IPS-18a (cell line): ENCODE measurements at regions not wholly inside any gene's neighbourhood (a gene's known extent, or its start where the extent isn't known, plus 50 kb on each side); places are given as distances from the start of the nearest gene placed in this dataset.

Experiments
- H3K27ac ChIP-seq: one replicate; pipeline ENCODE4 v1.5.1; 2013; ENCODE audit warnings: low read length
- H3K27me3 ChIP-seq: one replicate; pipeline ENCODE4 v1.6.1; 2013; ENCODE audit warnings: mild to moderate bottlenecking, low read length; ENCODE audit not compliant: control insufficient read depth, insufficient read depth
- H3K36me3 ChIP-seq: one replicate; pipeline ENCODE4 v1.6.1; 2013; ENCODE audit warnings: low read depth, low read length; ENCODE audit not compliant: control insufficient read depth
- H3K4me1 ChIP-seq: one replicate; pipeline ENCODE4 v1.6.1; 2013; ENCODE audit warnings: low read depth, low read length; ENCODE audit not compliant: control insufficient read depth
- H3K4me3 ChIP-seq: one replicate; pipeline ENCODE4 v1.5.1; 2013; ENCODE audit warnings: low read length
- H3K9ac ChIP-seq: one replicate; pipeline ENCODE4 v1.6.1; 2013; ENCODE audit warnings: mild to moderate bottlenecking, low read length, moderate library complexity
- H3K9me3 ChIP-seq: one replicate; pipeline ENCODE4 v1.6.1; 2013; ENCODE audit warnings: low read depth, low read length; ENCODE audit not compliant: control insufficient read depth

DNA sequence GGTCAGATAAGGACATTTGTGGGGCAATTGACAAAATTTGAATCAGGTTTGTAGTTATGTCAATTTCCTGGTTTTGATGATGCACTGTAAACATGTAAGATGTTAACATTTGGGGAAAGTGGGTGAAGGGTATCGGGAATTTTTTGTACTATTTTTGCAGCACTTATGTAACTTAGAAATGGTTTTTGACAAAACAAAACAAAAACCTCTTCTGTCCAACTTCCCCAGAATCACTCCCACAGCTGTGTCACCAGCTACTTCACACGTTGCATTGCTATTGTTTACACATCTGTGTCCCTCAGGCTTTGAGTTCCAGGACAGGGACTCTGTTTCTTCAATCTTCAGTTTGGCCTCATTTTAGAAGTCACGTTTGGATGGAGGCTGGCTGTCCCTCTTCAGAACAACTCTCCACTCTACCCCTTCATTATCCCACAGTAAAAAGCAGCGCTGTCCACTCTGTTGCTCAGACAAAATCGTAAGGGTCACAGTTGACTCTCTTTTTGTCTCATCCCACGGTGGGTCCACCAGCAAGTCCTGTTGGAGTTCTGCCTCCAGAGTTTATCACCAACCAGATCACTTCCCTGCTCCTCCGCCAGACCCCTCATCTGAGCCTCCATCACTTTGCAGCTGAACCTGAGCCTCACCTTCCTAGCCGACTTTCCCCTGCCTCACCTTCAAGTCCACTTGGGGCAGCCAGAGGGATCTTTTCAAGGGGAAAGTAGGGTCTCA is 63.2 kb downstream of the NENF start:
- Histone ChIP-seq H3K4me3 (no peak overlapping the region), H3K36me3 (no peaks in the 10 kb centered on the region), H3K27ac (no peak overlapping the region), H3K27me3 (no peaks in the 10 kb centered on the region), H3K9me3 (no peaks in the 10 kb centered on the region), H3K4me1 (no peaks in the 10 kb centered on the region), H3K9ac (no peak overlapping the region)

DNA sequence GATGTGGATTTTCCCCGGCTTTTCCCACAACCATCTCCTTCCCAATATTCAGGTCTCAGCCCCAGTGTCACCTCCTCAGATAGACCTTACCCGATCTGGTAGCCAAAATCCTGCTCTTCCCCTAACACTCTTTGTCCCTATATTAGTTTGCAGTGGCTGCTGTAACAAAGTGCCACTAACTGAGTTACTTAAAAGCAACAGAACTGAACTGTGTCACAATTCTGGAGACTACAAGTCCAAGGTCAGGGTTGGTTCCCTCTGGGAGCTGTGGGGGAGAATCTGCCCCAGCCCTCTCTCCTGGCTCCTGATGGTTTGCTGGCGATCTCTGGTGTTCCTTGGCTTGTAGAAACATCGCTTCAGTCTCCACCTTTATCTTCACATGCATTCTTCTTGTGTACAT is 64.0 kb downstream of the NENF start:
- Histone ChIP-seq H3K9ac (no peak overlapping the region), H3K27ac (no peak overlapping the region), H3K4me3 (no peak overlapping the region), H3K27me3 (no peaks in the 10 kb centered on the region), H3K9me3 (no peaks in the 10 kb centered on the region), H3K36me3 (no peaks in the 10 kb centered on the region), H3K4me1 (no peaks in the 10 kb centered on the region)

DNA sequence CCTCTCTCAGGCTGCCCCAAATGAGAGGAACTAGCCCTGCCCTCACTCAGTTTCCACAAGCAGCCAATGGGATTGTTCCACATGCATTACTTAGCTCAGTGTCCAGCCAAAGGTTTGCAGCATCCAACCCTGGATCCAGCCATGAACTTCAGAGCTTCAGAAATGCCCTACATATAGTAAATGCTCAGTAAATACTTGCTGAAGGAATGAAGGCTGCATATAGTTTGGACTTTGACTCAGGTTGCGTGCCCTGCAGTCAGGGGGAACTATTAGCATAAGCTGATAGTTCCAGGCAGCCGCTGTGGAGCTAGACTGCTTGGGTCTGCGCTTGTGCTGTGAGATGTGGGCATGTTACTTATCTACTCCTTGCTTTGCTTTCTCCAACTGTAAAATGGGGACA is 64.8 kb downstream of the NENF start:
- Histone ChIP-seq H3K36me3 (no peaks in the 10 kb centered on the region), H3K9me3 (no peaks in the 10 kb centered on the region), H3K4me3 (no peak overlapping the region), H3K27me3 (no peaks in the 10 kb centered on the region), H3K4me1 (no peaks in the 10 kb centered on the region), H3K27ac (no peak overlapping the region), H3K9ac (no peak overlapping the region)

DNA sequence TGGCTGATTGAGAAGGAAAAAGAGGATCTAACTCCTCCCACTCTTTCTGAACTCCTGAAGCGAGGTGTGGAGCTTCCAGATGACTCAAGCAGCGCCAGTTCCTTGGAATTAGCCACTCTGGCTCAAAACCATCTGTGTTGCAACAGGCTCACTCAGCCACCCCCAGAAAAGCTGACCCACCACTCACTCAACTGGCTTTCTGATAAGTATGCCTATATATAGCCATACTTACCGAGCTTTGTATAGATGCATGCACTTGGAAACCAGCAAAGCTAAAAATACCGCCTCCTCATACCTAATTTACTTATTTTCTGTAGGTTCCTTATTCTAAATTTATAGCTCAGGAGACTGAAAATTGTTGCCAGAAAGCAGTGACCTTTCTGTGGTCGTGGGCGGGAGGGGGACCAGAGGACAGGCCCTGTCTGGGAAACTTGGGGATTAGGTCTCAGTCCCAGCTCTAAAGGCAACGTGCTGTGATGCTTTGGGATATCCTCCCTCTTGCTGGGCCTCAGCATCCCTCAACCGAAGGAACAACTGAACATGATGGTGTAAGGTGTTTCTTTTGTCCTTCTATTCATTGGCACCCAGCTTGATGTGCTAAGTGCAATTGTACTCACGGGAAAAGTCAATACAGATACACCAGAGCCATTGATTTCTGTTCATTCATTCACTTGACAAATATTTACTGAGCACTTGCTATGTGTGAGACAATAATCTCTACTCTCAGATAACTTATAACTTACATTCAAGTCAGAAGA is 65.7 kb downstream of the NENF start:
- H3K9ac ChIP-seq: no peak overlapping the region
- H3K4me1 ChIP-seq: no peaks in the 10 kb centered on the region
- H3K27me3 ChIP-seq: no peaks in the 10 kb centered on the region

DNA sequence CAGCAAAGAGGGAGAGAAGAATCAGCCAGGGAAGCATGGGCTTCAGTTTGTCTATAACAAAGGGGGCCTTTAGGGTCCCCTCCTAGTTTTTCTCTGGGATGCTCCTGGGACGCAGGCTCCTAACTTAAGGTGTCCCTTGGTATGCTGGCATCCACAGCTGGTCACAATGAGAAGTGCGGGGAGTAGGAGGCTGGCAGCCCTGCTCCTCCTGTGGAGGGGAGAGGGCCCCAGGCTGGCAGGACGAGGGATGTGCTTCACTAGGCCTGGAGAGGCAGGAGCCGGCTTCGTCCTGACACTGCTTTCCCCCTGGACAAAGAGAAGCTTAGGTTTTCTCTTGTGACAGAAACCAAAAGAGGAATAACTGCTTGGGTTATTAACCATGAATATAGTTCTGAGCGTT is 67.6 kb downstream of the NENF start:
- Histone ChIP-seq H3K4me1 (no peaks in the 10 kb centered on the region), H3K4me3 (no peak overlapping the region), H3K36me3 (no peaks in the 10 kb centered on the region), H3K27ac (no peak overlapping the region), H3K27me3 (no peaks in the 10 kb centered on the region), H3K9ac (no peak overlapping the region), H3K9me3 (no peaks in the 10 kb centered on the region)

More for the DNA sequence above, 65.7 kb downstream of the NENF start:
- no peak overlapping the region for H3K27ac ChIP-seq
- H3K9me3 ChIP-seq: no peaks in the 10 kb centered on the region
- H3K4me3 ChIP-seq: no peak overlapping the region
- H3K36me3 ChIP-seq: no peaks in the 10 kb centered on the region

DNA sequence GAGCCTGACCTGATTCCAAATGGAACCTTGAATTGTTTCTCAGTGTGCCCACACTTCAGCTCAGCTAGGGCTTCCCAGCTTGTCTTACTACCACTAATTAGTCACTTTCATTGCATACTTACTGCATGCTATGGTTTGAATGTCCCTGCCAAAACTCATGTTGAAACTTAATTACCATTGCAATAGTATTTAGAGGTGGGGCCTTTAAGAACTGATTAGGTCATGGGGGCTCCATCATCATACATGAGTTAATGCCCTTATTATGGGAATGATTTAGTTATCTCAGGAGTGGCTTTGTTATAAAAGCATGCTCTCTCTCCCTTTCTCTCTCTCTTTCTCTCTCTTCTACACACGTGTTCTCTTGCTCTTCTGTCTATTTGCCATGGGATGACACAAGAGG is 68.3 kb downstream of the NENF start:
- no peaks in the 10 kb centered on the region for H3K36me3 ChIP-seq
- no peak overlapping the region for H3K4me3 ChIP-seq
- no peaks in the 10 kb centered on the region for H3K4me1 ChIP-seq
- H3K9ac ChIP-seq: no peak overlapping the region
- H3K27ac ChIP-seq: no peak overlapping the region
- no peaks in the 10 kb centered on the region for H3K27me3 ChIP-seq
- no peaks in the 10 kb centered on the region for H3K9me3 ChIP-seq

DNA sequence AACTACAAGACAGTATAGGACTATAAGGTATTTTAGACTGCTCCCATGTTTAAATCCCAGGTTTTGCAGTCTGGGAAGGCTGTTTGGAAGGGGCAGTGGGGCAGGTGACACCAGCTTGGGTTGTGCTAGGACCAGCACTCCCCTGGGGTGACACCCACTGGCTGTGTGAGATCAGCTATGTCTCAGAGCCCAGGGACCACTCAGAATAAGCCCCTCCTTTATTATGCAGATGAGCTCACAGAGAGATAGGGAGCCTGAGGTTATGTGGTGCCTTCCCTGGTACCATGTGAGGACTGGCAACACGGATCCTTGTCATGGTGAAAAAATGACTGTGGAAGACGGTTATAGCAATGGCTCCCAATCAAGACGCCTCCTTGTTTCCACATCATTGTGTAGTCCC is 71.0 kb downstream of the NENF start:
- H3K9ac ChIP-seq: no peak overlapping the region
- peaks cover 13% of the 10 kb centered on the region for H3K4me1 ChIP-seq
- no peaks in the 10 kb centered on the region for H3K9me3 ChIP-seq
- H3K4me3 ChIP-seq: no peak overlapping the region
- H3K36me3 ChIP-seq: no peaks in the 10 kb centered on the region
- H3K27me3 ChIP-seq: no peaks in the 10 kb centered on the region
- H3K27ac ChIP-seq: no peak overlapping the region

DNA sequence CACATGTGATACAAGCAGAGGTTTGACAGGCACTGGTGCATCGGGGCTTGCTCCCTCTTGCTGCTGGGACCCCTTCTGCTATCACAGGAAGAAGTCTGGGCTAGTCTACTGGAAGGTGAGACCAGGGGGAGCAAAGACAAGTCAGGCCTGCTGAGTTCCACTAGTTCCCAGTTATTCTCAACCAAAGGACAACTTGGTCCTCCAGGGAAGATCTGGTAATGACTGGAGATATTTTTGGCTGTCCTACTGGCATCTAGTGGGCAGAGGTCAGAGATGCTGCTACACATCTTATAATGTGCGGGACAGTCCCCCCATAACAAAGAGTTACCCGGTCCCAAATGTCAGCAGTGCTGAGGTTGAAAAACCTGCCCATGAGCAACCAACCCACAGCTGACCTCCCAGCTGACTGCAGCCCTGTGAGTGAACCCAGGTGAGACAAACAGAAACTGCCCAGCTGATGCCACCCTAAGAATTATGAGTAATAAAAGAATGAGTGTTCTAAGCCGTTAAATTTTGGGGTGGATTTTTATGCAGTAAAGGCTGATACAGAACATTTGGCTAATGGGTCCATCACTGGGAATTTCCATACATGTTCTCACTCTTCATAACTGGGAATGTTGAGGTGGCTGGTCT is 71.6 kb downstream of the NENF start:
- no peak overlapping the region for H3K27ac ChIP-seq
- no peak overlapping the region for H3K4me3 ChIP-seq
- H3K36me3 ChIP-seq: no peaks in the 10 kb centered on the region
- no peak overlapping the region for H3K9ac ChIP-seq
- peaks cover 13% of the 10 kb centered on the region for H3K4me1 ChIP-seq
- H3K27me3 ChIP-seq: no peaks in the 10 kb centered on the region
- H3K9me3 ChIP-seq: no peaks in the 10 kb centered on the region

DNA sequence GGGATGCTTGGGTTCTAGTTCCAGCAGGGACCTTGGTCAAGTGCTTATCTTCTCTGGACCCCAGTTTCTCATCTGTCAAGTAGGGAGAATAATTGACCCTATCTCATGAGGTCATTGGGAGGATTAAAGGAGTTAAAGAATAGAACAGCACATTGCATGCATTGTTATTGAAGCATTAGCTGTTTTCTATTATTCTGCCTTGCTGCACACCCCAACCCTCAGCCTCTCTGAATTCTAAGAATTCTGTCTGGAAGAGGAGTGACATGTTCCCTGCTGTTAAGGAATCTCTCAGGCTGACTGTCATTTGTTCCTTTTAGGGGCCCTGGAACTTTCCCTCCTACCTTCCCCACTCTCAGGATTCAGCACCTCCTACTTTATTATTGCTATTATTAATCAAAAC is 73.9 kb downstream of the NENF start:
- Histone ChIP-seq H3K27ac (no peak overlapping the region), H3K9ac (no peak overlapping the region), H3K9me3 (no peaks in the 10 kb centered on the region), H3K36me3 (no peaks in the 10 kb centered on the region), H3K27me3 (no peaks in the 10 kb centered on the region), H3K4me3 (no peak overlapping the region), H3K4me1 (peaks cover 13% of the 10 kb centered on the region)

DNA sequence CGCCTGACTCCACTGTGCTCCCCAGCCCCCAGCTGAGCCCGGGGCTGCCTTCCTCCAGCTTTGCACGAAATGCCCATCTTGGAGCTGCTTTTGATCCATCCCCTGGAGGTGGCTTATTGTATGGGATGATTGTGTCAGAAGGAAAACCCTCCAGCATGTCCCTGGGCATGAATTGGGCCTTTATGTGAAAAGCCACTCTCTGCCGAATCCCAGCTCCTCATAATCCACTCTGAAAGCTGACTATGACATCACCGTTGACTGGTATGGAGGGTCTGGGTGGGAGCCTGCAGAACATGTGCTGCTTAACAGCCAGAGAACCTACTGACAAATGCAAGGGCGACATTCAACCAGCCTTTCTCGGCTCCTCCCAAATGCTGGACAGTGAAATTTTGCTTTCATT is 74.6 kb downstream of the NENF start:
- no peaks in the 10 kb centered on the region for H3K9me3 ChIP-seq
- H3K27me3 ChIP-seq: no peaks in the 10 kb centered on the region
- no peaks in the 10 kb centered on the region for H3K36me3 ChIP-seq
- H3K4me1 ChIP-seq: peaks cover 15% of the 10 kb centered on the region
- H3K27ac ChIP-seq: no peak overlapping the region
- no peak overlapping the region for H3K9ac ChIP-seq
- no peak overlapping the region for H3K4me3 ChIP-seq

DNA sequence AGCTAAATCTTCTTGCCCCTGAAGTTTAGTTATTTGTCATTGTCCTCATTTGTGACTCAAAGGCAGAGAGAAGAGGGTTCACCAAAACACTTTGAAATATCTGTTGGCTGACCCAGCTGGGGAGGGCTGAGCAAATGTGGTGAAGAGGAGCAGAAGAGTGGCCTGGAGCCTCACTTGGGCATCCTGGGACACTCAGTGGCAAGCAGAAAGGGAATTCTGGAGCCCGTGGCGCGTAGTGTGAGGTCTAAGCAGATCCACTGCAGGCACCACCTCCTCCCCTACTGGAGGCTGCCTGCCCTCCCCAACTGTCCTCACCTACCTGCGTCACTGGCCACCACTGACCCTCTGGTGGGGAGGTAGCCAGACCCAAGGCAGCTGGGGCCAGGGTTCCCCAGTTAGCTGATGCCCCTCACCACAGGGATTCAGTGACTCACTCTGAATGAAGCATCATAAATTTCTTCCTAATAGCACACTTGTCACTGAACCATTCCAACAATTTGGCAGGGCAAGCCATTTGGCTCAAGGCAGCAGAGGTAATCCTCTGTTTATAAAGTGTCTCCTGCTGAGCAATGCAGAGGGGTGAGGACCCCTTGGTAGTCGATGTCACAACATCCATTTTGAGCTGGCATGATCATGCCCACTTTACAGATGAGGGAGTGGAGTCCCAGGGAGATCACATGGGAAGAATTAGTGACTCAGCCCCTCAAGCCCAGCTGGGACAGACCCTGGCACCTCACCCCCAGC is 80.3 kb downstream of the NENF start:
- H3K4me1 ChIP-seq: peaks cover 8% of the 10 kb centered on the region
- H3K9me3 ChIP-seq: no peaks in the 10 kb centered on the region
- no peak overlapping the region for H3K4me3 ChIP-seq
- no peak overlapping the region for H3K27ac ChIP-seq
- no peaks in the 10 kb centered on the region for H3K36me3 ChIP-seq
- H3K27me3 ChIP-seq: no peaks in the 10 kb centered on the region
- no peak overlapping the region for H3K9ac ChIP-seq
